ENCODE measurements at regions not wholly inside any gene's neighbourhood (a gene's known extent, or its start where the extent isn't known, plus 50 kb on each side); places are given as distances from the start of the nearest gene placed in this dataset.

DNA sequence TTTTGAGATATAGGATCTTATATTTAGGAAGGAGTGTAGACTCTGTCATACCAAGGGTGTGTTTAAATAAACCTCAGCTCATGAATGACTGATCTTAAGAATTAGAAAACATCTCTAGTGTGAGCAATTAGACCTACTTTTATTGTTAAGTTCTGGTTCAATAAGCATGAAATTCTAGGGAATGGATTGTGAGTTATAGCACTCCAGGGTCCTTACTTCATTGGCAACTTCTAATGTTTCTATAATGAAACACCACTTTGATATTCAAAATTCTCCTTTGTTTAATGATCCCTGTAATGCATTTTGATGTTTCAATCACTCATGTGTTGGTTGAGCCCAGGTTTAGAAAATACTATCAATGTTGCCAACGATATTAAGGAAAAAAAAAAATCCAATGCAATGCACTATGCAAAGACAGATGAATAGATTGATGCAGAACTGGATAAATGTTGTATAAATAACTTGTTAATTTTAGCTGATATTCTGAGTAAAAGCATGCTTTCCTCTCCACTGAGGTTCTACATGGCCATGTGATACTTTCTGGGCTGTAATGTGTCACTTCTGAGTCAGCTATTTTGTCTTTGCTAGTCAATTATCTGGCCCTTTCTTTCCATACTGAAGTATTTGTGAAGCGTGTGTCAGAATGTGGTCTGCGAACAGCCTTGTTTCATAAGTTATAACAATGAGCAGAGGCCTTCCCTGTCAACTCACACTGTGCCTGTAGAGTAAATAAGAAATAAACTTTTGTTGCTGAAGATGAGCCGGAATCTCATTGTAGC lies 1035.9 kb downstream of the PLOD2 start:
- no peak for TF ChIP-seq POLR2A (IDR thresholded peaks at IDR 0.05; ENCODE audit: low read depth, low read length)
- TF ChIP-seq POLR2AphosphoS5 (IDR thresholded peaks at IDR 0.05; ENCODE audit: low read depth, low read length): no peak
